ENCODE measurements at regions not wholly inside any gene's neighbourhood (a gene's known extent, or its start where the extent isn't known, plus 50 kb on each side); places are given as distances from the start of the nearest gene placed in this dataset.

GRCh38 chr17:73754886-73755400 is 110.7 kb upstream of the SDK2 start:
- no peaks in the 10 kb centered on the region for H3K79me2 ChIP-seq (ENCODE audit: insufficient read depth, low read length)
- intact Hi-C loops (cut with micrococcal nuclease; ENCODE audit: unreplicated experiment), result no loop called here
- DNase-seq (ENCODE audit: low spot score) (no peak), ATAC-seq (no peak), FAIRE-seq (no peak)
- no peaks in the 10 kb centered on the region for H3K9me3 ChIP-seq (ENCODE audit: low read length)
- CTCF ChIA-PET (ENCODE audit: low intra/inter-chr PET ratio, low total read pairs), result no interaction called here
- in situ Hi-C loops (cut with HindIII; ENCODE audit: extremely low pct_ligation_motif_present, low pct_unique_long_range_greater_than_20kb), result no loop called here
- WGBS (ENCODE audit: low lambda C conversion rate), result 75% methylated on average over 15 of the region's 15 CpGs
- no peaks in the 10 kb centered on the region for H3K36me3 ChIP-seq (replicated peaks in 1 of 2; ENCODE audit: control insufficient read depth in 1 of 2, insufficient read depth in 2 of 2, low read length in 2 of 2)
- no peaks in the 10 kb centered on the region for H4K20me1 ChIP-seq (ENCODE audit: insufficient read depth, low read length)
- H3K27ac ChIP-seq (ENCODE audit: extremely low read length, insufficient read depth, low read length), result no peak overlapping the region
- no peak overlapping the region for H2AFZ ChIP-seq (ENCODE audit: low read length)
- TF ChIP-seq ZNF331 (CRISPR knock-in tag; IDR thresholded peaks at IDR 0.05) (no peak), TFAP4 (IDR thresholded peaks at IDR 0.05; ENCODE audit: borderline replicate concordance, low read depth) (no peak), ARID5B (CRISPR knock-in tag; IDR thresholded peaks at IDR 0.05) (no peak), ZBTB43 (CRISPR knock-in tag; conservative IDR thresholded peaks at IDR 0.05) (no peak), LCORL (IDR thresholded peaks at IDR 0.05) (no peak), LCORL (CRISPR knock-in tag; IDR thresholded peaks at IDR 0.05) (no peak), SMC3 (IDR thresholded peaks at IDR 0.05; ENCODE audit: low read length) (no peak), KLF16 (CRISPR knock-in tag; IDR thresholded peaks at IDR 0.05) (no peak), TP53 (CRISPR knock-in tag; conservative IDR thresholded peaks at IDR 0.05) (no peak)
- no peak overlapping the region for H3K9ac ChIP-seq (ENCODE audit: insufficient read depth, low read depth, low read length)
- H3K4me1 ChIP-seq (ENCODE audit: insufficient read depth, low read length), result peaks cover 9% of the 10 kb centered on the region
- H3K4me2 ChIP-seq (ENCODE audit: low read depth, low read length), result no peak overlapping the region
- POLR2A ChIA-PET, result no interaction called here
- BruUV-seq (replicated peaks), result no TSS peak
- no peak overlapping the region for H3K4me3 ChIP-seq (replicated peaks in 1 of 3; ENCODE audit: insufficient read depth in 1 of 3, low read depth in 2 of 3, low read length in 3 of 3)
- H3K27me3 ChIP-seq (ENCODE audit: control insufficient read depth in 1 of 2, insufficient read depth in 2 of 2, low read length in 2 of 2), result peaks cover 5 to 35% of the 10 kb centered on the region in 2 experiments; a peak in 2 of 5 replicates

Measured in HepG2 (cell line).